ENCODE measurements at regions not wholly inside any gene's neighbourhood (a gene's known extent, or its start where the extent isn't known, plus 50 kb on each side); places are given as distances from the start of the nearest gene placed in this dataset.

DNA sequence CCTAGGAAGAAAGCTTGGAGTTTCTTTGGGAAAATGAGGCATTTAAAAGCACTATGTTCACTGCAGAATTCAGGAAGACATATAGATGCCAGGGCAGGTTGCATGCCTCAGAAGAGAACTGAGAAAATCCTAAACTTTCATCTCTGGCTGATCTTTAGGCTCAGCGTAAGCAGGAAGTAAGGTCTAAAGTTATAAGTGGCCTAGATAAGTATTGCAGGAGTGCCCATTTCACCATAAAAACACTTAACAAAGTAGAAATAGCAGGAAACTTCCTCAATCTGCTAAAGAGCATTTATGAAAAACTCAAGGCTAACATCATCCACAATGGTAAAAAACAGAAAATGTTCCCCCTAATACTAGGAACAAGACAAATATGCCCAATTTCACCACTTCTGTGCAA lies 320.3 kb downstream of the BMP2 start:
- TF ChIP-seq EZH2 (IDR thresholded peaks at IDR 0.05; ENCODE audit: low read depth, unreplicated experiment) = no peak
- TF ChIP-seq CTCF (conservative IDR thresholded peaks at IDR 0.05; ENCODE audit: low read depth in 2 of 2) = no peak
- no peak for TF ChIP-seq POLR2AphosphoS5 (IDR thresholded peaks at IDR 0.05; ENCODE audit: low read depth)
- TF ChIP-seq CREB1 (CRISPR knock-in tag; IDR thresholded peaks at IDR 0.05; ENCODE audit: low read depth) = no peak

Measured in GM23338 (cell line).